ENCODE measurements at regions not wholly inside any gene's neighbourhood (a gene's known extent, or its start where the extent isn't known, plus 50 kb on each side); places are given as distances from the start of the nearest gene placed in this dataset.

GRCh38 chr22:49344161-49344560 lies 483.5 kb downstream of the BRD1 start:
- no peak for TF ChIP-seq EZH2 (optimal IDR thresholded peaks at IDR 0.05; ENCODE audit: low read depth, low read length)
- no peak for TF ChIP-seq CTCF (IDR thresholded peaks at IDR 0.05; ENCODE audit: low read length)

Data from MM.1S (cell line).